22Rv1 (cell line): ENCODE measurements at regions not wholly inside any gene's neighbourhood (a gene's known extent, or its start where the extent isn't known, plus 50 kb on each side); places are given as distances from the start of the nearest gene placed in this dataset.

Experiments
- CTCF ChIP-seq: fragments of 450-650 bp; IDR thresholded peaks from 2 replicates; pipeline ENCODE4 v1.5.1; 2017; ENCODE audit warnings: mild to moderate bottlenecking
- ZFX ChIP-seq: fragments of 450-650 bp; IDR thresholded peaks from 2 replicates; pipeline ENCODE4 v1.6.1; 2017; ENCODE audit warnings: antibody characterized with exemption, borderline replicate concordance

GRCh38 chr16:49060728-49061127 lies 220.9 kb downstream of the CBLN1 start:
- TF ChIP-seq CTCF = no peak
- no peak for TF ChIP-seq ZFX
